Activated naive CD8-positive, alpha-beta T cell treated with anti-CD3 and anti-CD28 coated beads, Interleukin-2, amount 10 ng/mL, durations not matched to agents 7 days and 5 days (primary cell): ENCODE measurements at regions not wholly inside any gene's neighbourhood (a gene's known extent, or its start where the extent isn't known, plus 50 kb on each side); places are given as distances from the start of the nearest gene placed in this dataset.

Experiments used
- ATAC-seq: fragments of 150-1000 bp; cut with Tn5 transposase; one replicate; pipeline ENCODE4 v1.10.0; 2021; ENCODE audit warnings: low read depth, moderate library complexity
- POLR2A ChIA-PET: fragments of 350-600 bp; sonication (Branson Sonifier 250); formaldehyde crosslinking; loops from one replicate; lab custom pipeline; 2021; ENCODE audit warnings: antibody characterized with exemption; lab: Charles Lee
- DNase-seq: peaks from one replicate; pipeline ENCODE4 v3.0.0; 2021
- H3K27ac Mint-ChIP-seq: one replicate; pipeline ENCODE4 v1.8.0; 2022; ENCODE audit warnings: mild to moderate bottlenecking, mixed read lengths
- H3K27me3 Mint-ChIP-seq: one replicate; pipeline ENCODE4 v1.8.0; 2022; ENCODE audit warnings: mild to moderate bottlenecking, moderate library complexity, mixed read lengths
- H3K36me3 Mint-ChIP-seq: one replicate; pipeline ENCODE4 v1.8.0; 2021; ENCODE audit warnings: mild to moderate bottlenecking, mixed read lengths
- H3K4me1 Mint-ChIP-seq: one replicate; pipeline ENCODE4 v1.8.0; 2021; ENCODE audit warnings: mixed read lengths
- H3K4me3 Mint-ChIP-seq: one replicate; pipeline ENCODE4 v1.8.0; 2022; ENCODE audit warnings: mild to moderate bottlenecking, moderate library complexity, mixed read lengths
- H3K9me3 Mint-ChIP-seq: one replicate; pipeline ENCODE4 v1.8.0; 2021; ENCODE audit warnings: mixed read lengths

GRCh38 chr9:73565833-73566465 lies 414.3 kb downstream of the ANXA1 start:
- Mint-ChIP-seq H3K36me3 (no peaks in the 10 kb centered on the region), H3K4me3 (no peak overlapping the region), H3K4me1 (no peaks in the 10 kb centered on the region)

GRCh38 chr9:73566627-73567026 lies 415.0 kb downstream of the ANXA1 start:
- H3K27me3 Mint-ChIP-seq = no peaks in the 10 kb centered on the region
- no peak overlapping the region for H3K4me3 Mint-ChIP-seq
- ATAC-seq (no peak), DNase-seq (no peak)
- H3K4me1 Mint-ChIP-seq = no peaks in the 10 kb centered on the region
- POLR2A ChIA-PET = no interaction called here
- H3K9me3 Mint-ChIP-seq = no peaks in the 10 kb centered on the region
- no peaks in the 10 kb centered on the region for H3K36me3 Mint-ChIP-seq
- H3K27ac Mint-ChIP-seq = no peak overlapping the region

More at GRCh38 chr9:73565833-73566465, 414.3 kb downstream of the ANXA1 start:
- ATAC-seq = no peak
- H3K9me3 Mint-ChIP-seq = no peaks in the 10 kb centered on the region
- POLR2A ChIA-PET = no interaction called here
- DNase-seq = no peak
- no peaks in the 10 kb centered on the region for H3K27me3 Mint-ChIP-seq
- H3K27ac Mint-ChIP-seq = no peak overlapping the region

- Mint-ChIP-seq H3K27ac (no peak overlapping the region), H3K4me3 (no peak overlapping the region), H3K27me3 (no peaks in the 10 kb centered on the region), H3K9me3 (no peaks in the 10 kb centered on the region), H3K4me1 (no peaks in the 10 kb centered on the region), H3K36me3 (no peaks in the 10 kb centered on the region)
- no peak for ATAC-seq
- DNase-seq = no peak
- POLR2A ChIA-PET = no interaction called here
Measured at GRCh38 chr9:73573235-73573634, 421.6 kb downstream of the ANXA1 start.

- no peak for DNase-seq
- H3K27ac Mint-ChIP-seq = no peak overlapping the region
- H3K4me3 Mint-ChIP-seq = no peak overlapping the region
- no peaks in the 10 kb centered on the region for H3K36me3 Mint-ChIP-seq
- POLR2A ChIA-PET = no interaction called here
- no peaks in the 10 kb centered on the region for H3K27me3 Mint-ChIP-seq
- no peak for ATAC-seq
- H3K9me3 Mint-ChIP-seq = no peaks in the 10 kb centered on the region
- no peaks in the 10 kb centered on the region for H3K4me1 Mint-ChIP-seq
Measured at GRCh38 chr9:73575101-73576060, 423.7 kb downstream of the ANXA1 start.

- POLR2A ChIA-PET = no interaction called here
- DNase-seq (no peak), ATAC-seq (no peak)
- Mint-ChIP-seq H3K4me1 (no peaks in the 10 kb centered on the region), H3K4me3 (no peak overlapping the region), H3K27me3 (no peaks in the 10 kb centered on the region), H3K9me3 (no peaks in the 10 kb centered on the region), H3K27ac (no peak overlapping the region), H3K36me3 (no peaks in the 10 kb centered on the region)
Measured at GRCh38 chr9:73577848-73578247, 426.2 kb downstream of the ANXA1 start.

- Mint-ChIP-seq H3K27ac (no peak overlapping the region), H3K4me3 (no peak overlapping the region), H3K9me3 (no peaks in the 10 kb centered on the region), H3K36me3 (no peaks in the 10 kb centered on the region), H3K27me3 (no peaks in the 10 kb centered on the region), H3K4me1 (no peaks in the 10 kb centered on the region)
- ATAC-seq (no peak), DNase-seq (no peak)
- POLR2A ChIA-PET = no interaction called here
Measured at GRCh38 chr9:73579823-73580222, 428.2 kb downstream of the ANXA1 start.

GRCh38 chr9:73583576-73583975 lies 431.9 kb downstream of the ANXA1 start:
- no peak for DNase-seq
- Mint-ChIP-seq H3K4me3 (no peak overlapping the region), H3K27me3 (no peaks in the 10 kb centered on the region), H3K9me3 (peaks cover 1% of the 10 kb centered on the region), H3K36me3 (no peaks in the 10 kb centered on the region), H3K4me1 (no peaks in the 10 kb centered on the region), H3K27ac (no peak overlapping the region)
- POLR2A ChIA-PET = no interaction called here
- ATAC-seq = no peak

GRCh38 chr9:73595036-73595545 lies 443.4 kb downstream of the ANXA1 start:
- H3K27ac Mint-ChIP-seq = no peak overlapping the region
- POLR2A ChIA-PET = no interaction called here
- H3K27me3 Mint-ChIP-seq = no peaks in the 10 kb centered on the region
- H3K36me3 Mint-ChIP-seq = no peaks in the 10 kb centered on the region
- DNase-seq = no peak
- no peak for ATAC-seq
- H3K4me3 Mint-ChIP-seq = no peak overlapping the region
- no peaks in the 10 kb centered on the region for H3K9me3 Mint-ChIP-seq
- H3K4me1 Mint-ChIP-seq = no peaks in the 10 kb centered on the region

- no peaks in the 10 kb centered on the region for H3K4me1 Mint-ChIP-seq
- DNase-seq (no peak), ATAC-seq (no peak)
- H3K27ac Mint-ChIP-seq = no peak overlapping the region
- H3K9me3 Mint-ChIP-seq = peaks cover 1% of the 10 kb centered on the region
- no peak overlapping the region for H3K4me3 Mint-ChIP-seq
- H3K36me3 Mint-ChIP-seq = no peaks in the 10 kb centered on the region
- H3K27me3 Mint-ChIP-seq = no peaks in the 10 kb centered on the region
- POLR2A ChIA-PET = interaction anchor here (0.7 kb wide), 1 partner anchor 111 kb away, joined by 3 read pairs; no protein-coding TSS in a partner anchor
Measured at GRCh38 chr9:73596321-73596720, 444.7 kb downstream of the ANXA1 start.

GRCh38 chr9:73597039-73597438 lies 445.4 kb downstream of the ANXA1 start:
- no peak overlapping the region for H3K27ac Mint-ChIP-seq
- POLR2A ChIA-PET = no interaction called here
- H3K36me3 Mint-ChIP-seq = no peaks in the 10 kb centered on the region
- H3K9me3 Mint-ChIP-seq = peaks cover 1% of the 10 kb centered on the region
- no peaks in the 10 kb centered on the region for H3K27me3 Mint-ChIP-seq
- H3K4me3 Mint-ChIP-seq = no peak overlapping the region
- no peaks in the 10 kb centered on the region for H3K4me1 Mint-ChIP-seq
- DNase-seq (no peak), ATAC-seq (no peak)

GRCh38 chr9:73597771-73598170 lies 446.1 kb downstream of the ANXA1 start:
- ATAC-seq (no peak), DNase-seq (no peak)
- Mint-ChIP-seq H3K27ac (no peak overlapping the region), H3K4me1 (no peaks in the 10 kb centered on the region), H3K27me3 (no peaks in the 10 kb centered on the region), H3K36me3 (no peaks in the 10 kb centered on the region), H3K4me3 (no peak overlapping the region), H3K9me3 (peaks cover 1% of the 10 kb centered on the region)
- POLR2A ChIA-PET = no interaction called here

GRCh38 chr9:73609381-73609780 lies 457.7 kb downstream of the ANXA1 start:
- Mint-ChIP-seq H3K27ac (no peak overlapping the region), H3K36me3 (no peaks in the 10 kb centered on the region), H3K27me3 (no peaks in the 10 kb centered on the region), H3K4me3 (no peak overlapping the region), H3K4me1 (no peaks in the 10 kb centered on the region), H3K9me3 (no peaks in the 10 kb centered on the region)
- ATAC-seq = no peak
- POLR2A ChIA-PET = no interaction called here
- DNase-seq = no peak

GRCh38 chr9:73611032-73611431 lies 459.4 kb downstream of the ANXA1 start:
- ATAC-seq = no peak
- no peaks in the 10 kb centered on the region for H3K27me3 Mint-ChIP-seq
- POLR2A ChIA-PET = no interaction called here

More at GRCh38 chr9:73611032-73611431, 459.4 kb downstream of the ANXA1 start:
- Mint-ChIP-seq H3K27ac (no peak overlapping the region), H3K36me3 (no peaks in the 10 kb centered on the region), H3K4me3 (no peak overlapping the region), H3K4me1 (no peaks in the 10 kb centered on the region), H3K9me3 (peaks cover 3% of the 10 kb centered on the region)
- no peak for DNase-seq
